ENCODE measurements at regions not wholly inside any gene's neighbourhood (a gene's known extent, or its start where the extent isn't known, plus 50 kb on each side); places are given as distances from the start of the nearest gene placed in this dataset.

- TF ChIP-seq ZNF600 (tag by site-specific recombination; IDR thresholded peaks at IDR 0.05) (no peak), CTCF (tag by site-specific recombination; IDR thresholded peaks at IDR 0.05) (no peak), GFI1B (tag by site-specific recombination; IDR thresholded peaks at IDR 0.05) (no peak), ZNF10 (tag by site-specific recombination; IDR thresholded peaks at IDR 0.05) (no peak), TCF7L2 (IDR thresholded peaks at IDR 0.05; ENCODE audit: borderline replicate concordance, low read depth, low read length) (no peak), ZNF514 (tag by site-specific recombination; IDR thresholded peaks at IDR 0.05) (no peak), ZBTB21 (tag by site-specific recombination; IDR thresholded peaks at IDR 0.05) (no peak), ZNF23 (tag by site-specific recombination; IDR thresholded peaks at IDR 0.05; ENCODE audit: borderline replicate concordance) (no peak), TRIM28 (IDR thresholded peaks at IDR 0.05; ENCODE audit: borderline replicate concordance, low read length) (no peak), ZNF248 (tag by site-specific recombination; IDR thresholded peaks at IDR 0.05) (no peak)
Observed at GRCh38 chr3:102176333-102177050, 258.3 kb upstream of the ZPLD1 start.

Measured in HEK293 (cell line).